Middle frontal gyrus (tissue), 1 donor: ENCODE measurements at regions not wholly inside any gene's neighbourhood (a gene's known extent, or its start where the extent isn't known, plus 50 kb on each side); places are given as distances from the start of the nearest gene placed in this dataset.
"Not testable (repeated sequence)": the region's sequence is repeated elsewhere in the genome, so short reads cannot be mapped to it uniquely, and the experiment has no call there.

Experiments
- DNase-seq: peaks from one replicate; pipeline ENCODE4 v3.0.0-alpha.2; 2015; ENCODE audit warnings: low spot score; ENCODE audit errors: extremely low spot score

- not testable (repeated sequence) for DNase-seq
Observed at GRCh38 chr4:82301390-82301789, 72.4 kb downstream of the HNRNPD start.

- no peak for DNase-seq
Observed at GRCh38 chr4:82293304-82293703, 80.5 kb downstream of the HNRNPD start.

DNA sequence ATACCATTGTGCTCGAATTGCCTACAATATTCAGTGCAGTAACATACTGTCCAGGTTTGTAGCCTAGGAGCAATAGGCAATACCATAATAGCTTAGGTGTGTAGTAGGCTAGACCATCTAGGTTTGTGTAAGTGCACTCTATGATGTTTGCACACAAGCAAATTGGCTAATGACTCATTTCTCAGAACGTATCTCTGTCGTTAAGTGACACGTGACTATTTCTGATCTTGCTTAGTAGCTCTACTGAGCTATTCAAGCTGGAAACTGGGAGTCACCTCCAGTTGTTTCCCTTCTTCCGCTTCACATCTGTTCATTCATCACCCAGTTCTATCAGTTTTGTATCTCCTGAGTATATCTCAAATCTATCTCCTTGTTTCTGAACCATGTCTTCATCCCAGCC lies 86.1 kb downstream of the HNRNPD start:
- no peak for DNase-seq

DNA sequence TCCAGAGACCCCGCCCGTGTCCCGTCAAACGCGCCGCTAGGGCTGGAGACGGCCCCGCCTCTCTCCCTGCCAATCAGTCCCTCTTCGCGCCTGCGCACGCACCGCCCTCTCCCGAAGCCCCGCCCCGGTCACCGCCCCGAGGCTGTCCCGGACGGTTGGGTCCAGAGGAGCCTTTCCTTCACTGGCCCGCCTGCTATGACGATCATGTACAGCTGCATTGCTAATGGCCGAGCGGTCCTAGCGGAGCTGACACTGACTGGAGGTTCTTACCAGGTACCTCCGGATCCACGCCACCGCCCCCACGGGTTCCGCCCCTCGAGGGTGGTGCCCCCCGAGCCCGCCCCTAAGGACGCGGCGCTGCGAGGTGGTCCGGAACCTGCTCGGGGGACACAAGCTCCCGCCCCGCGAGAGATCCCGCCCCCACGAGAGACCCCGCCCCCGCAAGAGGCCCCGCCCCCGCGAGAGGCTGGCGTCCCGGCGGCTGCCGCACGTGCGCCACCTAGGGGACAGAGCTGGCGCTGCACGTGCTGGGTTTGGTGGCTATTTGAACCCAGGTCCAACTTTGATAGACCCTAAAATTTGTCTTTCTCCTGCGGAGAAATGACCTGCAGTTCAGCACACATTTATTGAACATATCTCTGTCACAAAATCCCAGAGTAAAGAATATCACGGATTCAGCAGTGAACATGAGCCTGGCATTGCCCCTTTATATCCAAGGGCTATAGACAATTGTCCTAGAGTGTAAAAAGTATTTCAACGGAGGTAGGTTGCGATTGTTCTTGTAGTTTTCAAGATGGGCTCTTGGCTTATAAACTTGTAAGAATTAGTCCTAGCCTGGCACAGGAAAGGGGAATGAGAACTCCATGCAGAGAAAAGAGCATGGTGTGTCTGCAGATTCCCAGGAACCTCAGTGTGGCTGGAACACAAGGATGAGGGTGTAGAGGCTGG lies 88.7 kb downstream of the HNRNPD start:
- DNase-seq, result peak; percentile 93

GRCh38 chr4:82284475-82284857 lies 89.3 kb downstream of the HNRNPD start:
- peak; percentile 6 for DNase-seq

DNA sequence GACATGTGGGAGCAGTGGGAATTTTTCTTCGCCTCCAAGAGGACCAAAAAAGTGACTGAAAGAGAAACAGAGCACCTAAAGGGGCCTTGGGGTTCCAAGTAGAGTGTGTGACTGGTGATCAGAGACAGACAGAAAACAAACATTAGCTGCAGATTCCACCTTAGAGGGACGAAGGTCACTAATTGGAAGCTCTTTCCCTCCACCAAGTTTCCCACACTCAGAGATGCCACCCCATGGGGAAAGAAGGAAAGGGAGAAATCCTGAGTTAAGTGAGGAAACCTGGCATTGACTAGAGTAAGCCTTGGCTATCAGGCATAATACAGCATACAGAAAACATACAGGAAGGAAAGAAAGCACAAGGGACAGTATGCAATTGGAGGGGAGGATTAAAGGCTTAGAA lies 90.9 kb downstream of the HNRNPD start:
- DNase-seq, result no peak

DNA sequence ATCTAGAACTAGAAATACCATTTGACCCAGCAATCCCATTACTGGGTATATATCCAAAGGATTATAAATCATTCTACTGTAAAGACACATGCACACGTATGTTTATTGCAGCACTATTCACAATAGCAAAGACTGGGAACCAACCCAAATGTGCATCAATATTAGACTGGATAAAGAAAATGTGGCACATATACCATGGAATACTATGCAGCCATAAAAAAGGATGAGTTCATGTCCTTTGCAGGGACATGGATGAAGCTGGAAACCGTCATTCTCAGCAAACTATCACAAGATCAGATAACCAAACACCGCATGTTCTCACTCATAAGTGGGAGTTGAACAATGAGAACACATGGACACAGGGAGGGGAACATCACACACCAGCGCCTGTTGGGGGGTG lies 94.2 kb downstream of the HNRNPD start:
- DNase-seq, result not testable (repeated sequence)

DNA sequence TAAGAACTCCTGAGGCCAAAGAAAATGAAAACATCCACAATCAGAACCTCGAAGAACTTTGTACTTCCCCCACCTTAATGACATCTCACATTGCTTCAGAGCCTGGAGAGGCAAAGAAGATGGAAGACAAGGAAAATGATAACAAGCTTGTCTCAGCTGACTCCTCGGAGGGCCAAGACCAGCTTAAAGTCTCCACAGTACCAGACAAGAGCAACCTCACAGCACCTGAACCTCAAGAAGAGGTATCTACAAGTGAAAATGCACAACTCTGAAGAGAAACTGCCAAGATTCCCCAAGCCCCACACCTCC lies 97.5 kb downstream of the HNRNPD start:
- DNase-seq, result no peak

DNA sequence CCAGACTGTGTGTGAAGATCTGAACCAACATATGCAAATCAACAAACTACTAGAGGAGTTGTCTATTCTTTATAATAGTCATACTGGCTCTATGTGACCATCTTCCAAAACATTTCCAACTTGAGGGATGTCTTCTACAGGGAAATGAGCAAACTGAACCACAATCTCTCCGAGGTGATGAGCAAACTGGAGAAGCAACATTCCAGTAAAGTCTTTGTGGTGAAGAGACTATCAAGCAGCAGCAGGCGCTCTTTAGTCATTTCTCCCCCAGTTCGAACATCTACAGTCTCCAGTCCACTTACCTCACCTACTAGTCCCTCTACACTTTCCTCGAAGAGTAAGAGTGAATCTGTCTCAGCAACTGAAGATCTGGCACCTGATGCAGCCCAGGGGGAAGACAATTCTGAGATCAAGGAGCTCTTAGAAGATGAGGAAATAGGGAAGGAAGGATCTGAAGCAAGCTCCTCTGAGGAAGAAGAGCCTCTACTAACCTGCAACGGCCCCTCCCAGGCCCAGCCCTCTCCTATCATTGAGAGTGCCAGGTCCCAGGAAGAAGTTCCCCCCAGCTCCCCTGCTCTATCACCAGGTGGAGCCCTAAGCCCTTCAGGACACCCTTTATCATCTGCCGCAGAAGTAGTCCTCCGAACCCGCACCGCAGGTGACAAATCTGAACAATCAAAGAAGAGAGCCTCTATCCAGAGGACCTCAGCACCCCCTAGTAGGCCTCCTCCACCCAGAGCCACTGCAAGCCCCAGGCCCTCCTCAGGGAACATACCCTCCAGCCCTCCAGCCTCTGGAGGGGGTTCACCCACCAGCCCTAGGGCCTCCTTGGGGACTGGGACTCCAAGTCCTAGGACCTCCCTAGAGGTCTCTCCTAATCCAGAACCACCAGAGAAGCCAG lies 98.1 kb downstream of the HNRNPD start:
- no peak for DNase-seq

- not testable (repeated sequence) for DNase-seq
Observed at GRCh38 chr4:82274700-82275099, 99.1 kb downstream of the HNRNPD start.

GRCh38 chr4:82272523-82272922 lies 101.3 kb downstream of the HNRNPD start:
- not testable (repeated sequence) for DNase-seq

GRCh38 chr4:82271915-82272480 lies 101.8 kb downstream of the HNRNPD start:
- DNase-seq, result not testable (repeated sequence)

DNA sequence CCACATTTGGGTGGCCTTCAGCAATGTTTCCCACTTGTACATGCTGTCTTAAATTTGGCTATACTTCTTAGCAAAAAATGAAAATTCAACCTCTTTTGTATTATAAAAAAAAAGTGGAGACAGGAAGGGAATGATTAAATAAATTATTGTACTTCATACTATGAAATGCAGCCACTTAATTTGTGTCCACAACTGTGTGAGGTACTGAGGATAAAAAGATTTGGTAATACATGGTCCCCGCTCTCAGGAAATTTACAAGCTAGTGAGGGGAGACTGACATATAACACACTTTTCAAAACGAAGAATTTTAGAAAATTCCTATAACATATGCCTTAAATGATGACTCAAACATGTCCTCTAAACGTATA lies 105.0 kb downstream of the HNRNPD start:
- no peak for DNase-seq

DNA sequence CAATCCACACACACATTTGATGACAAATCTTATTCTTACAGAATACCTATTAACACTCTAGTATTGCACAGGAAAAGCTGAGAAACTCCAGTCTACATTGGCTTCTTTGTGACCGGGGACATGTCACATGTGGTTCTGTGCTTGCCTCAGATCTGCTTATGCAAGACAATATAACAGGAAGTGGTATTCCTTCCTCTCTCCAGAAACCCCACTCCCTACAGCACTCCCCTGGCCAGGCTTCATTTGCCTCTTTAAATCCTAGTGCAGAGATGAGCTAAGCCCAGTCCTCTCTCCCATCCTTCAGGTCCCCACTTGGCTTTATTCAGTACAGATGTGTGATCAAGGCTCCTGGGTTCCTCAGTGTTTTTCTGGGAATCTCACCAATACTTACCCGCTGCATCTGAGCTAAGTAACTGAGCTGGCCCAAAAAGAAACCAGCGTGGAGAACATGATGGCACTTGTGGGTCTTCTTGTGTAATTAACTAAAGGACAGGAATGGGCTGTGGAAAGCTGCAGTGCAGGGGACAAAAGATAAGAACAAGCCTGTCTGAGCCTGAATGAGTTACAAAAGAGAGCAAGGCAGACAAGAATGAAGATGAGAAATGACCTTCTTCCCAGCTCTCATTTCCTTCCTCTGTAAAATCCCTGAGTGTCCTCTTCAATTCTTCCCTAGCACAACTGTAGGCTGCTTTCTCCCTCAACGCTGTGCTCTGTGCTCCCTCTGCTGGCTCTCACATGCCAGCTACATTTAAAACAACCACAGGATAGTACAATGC lies 105.6 kb downstream of the HNRNPD start:
- peak; percentile 70 for DNase-seq

DNA sequence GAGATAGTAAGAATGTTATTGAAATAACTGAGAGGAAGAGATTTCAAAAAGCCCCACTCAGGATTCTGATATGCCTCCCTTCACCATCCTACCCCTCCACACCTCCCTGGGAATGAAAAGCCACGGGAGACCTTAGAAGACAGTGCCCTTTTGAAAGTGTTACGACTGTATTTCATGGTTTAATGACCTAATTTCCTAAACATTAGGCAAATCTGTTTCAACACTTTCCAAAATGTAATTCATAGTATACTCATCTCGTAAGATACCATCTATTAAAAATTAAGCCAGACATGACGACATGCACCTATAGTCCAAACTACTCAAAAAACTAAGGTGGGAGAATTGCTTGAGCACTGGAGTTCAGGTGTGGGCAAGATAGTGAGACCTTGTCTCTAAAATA lies 106.3 kb downstream of the HNRNPD start:
- DNase-seq, result no peak

DNA sequence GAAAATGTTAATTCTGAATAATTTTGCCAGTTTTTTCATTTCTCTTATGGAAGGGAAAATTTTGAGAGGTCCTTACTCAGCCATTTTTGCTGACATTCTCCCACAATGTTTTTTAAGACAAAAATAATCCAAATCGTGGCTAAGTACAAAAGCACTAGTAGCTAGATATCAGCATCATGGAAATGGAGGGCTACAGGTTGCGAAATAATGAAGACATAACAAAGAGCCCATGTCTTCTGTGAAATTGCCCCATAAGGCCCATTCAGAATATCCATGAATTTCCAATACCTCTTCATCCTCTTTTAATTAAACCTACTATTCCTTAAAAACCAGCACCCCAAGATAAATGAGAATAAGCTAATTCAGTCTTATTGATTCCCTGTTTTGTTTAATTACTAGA lies 107.4 kb downstream of the HNRNPD start:
- DNase-seq, result no peak

DNA sequence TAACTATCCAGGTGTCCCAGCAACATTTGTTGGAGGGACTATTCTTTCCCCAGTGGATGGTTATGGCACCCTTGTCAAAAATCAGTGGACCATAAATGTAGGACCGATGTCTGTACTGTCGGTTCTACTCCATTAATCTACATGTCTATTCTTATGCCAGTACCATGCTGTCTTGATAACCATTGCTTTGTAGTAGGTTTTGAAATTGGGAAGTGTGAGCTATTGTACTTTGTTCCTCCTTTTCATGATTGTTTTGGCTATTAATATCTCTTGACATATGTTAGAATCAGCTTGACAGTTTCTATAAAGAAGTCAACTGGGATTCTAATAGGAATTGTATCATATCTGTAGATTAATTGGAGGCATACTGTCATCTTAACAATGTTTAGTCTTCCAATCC lies 112.7 kb downstream of the HNRNPD start:
- no peak for DNase-seq

GRCh38 chr4:82260632-82261031 lies 113.2 kb downstream of the HNRNPD start:
- DNase-seq, result no peak

GRCh38 chr4:82256718-82257117 lies 117.1 kb downstream of the HNRNPD start:
- no peak for DNase-seq

DNA sequence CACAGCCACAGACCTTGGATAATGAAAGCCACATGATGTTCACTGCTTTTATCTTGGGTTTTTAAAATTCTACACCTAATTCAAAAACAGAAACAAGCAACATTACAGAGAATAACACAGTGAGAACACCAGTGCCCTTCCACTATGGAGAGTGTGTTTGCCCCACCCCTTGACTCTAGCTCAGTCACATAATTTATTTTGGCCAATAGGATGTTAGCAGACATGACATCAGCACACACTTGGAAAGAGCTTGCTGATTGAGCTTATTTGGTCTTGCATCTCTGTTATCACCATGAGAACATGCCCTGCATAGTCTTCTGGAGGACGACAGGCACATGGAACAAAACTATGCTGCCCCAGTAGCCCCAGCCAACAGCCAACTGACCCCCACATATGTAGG lies 118.1 kb downstream of the HNRNPD start:
- no peak for DNase-seq

- DNase-seq, result no peak
Observed at GRCh38 chr4:82248903-82249632, 124.7 kb downstream of the HNRNPD start.
